ENCODE measurements at regions not wholly inside any gene's neighbourhood (a gene's known extent, or its start where the extent isn't known, plus 50 kb on each side); places are given as distances from the start of the nearest gene placed in this dataset.
"Not testable (repeated sequence)": the region's sequence is repeated elsewhere in the genome, so short reads cannot be mapped to it uniquely, and the experiment has no call there.

GRCh38 chr4:12109056-12109455 is 680.4 kb upstream of the HS3ST1 start:
- not testable (repeated sequence) for DNase-seq (ENCODE audit: low read depth)

GRCh38 chr4:12105519-12105918 is 676.8 kb upstream of the HS3ST1 start:
- no peak for DNase-seq (ENCODE audit: low read depth)

GRCh38 chr4:12089920-12090319 is 661.2 kb upstream of the HS3ST1 start:
- DNase-seq (ENCODE audit: low read depth), result not testable (repeated sequence)

DNA sequence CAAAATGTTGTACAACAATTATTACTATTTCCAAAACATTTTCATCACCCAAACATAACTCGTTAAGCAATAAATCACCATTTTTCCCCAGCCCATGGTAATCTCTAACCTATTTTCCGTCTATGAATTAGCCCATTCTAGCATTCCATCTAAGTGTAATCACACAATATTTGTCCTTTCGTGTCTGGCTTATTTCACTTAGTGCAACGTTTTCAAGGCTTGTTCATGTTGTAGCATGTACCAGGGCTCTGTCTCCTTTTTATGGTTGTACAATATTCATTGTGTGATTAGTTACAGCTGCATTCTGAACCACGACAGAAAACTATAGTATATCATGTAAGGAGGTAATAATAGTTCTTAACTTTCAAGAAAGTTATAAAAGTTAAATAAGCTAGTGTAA is 656.0 kb upstream of the HS3ST1 start:
- DNase-seq (ENCODE audit: low read depth), result no peak

DNA sequence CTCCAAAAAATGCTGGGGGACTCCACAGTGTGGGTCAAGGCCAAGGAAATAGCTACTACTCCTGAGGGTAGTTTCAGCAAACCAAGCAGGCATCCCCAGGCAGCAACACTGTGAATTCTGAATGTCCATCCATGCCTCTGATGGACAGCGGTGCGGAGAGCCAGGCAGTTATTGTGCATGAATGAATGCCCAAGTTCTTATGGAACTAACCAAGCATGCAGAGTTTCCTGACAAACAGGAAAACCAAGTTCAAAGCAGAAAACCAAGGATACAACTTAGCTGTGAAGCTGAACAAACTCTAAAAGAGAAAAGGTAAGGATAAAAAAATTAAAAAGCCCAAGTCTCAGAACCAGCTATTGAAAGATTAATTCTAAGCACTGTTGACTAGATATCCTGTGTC is 642.6 kb upstream of the HS3ST1 start:
- no peak for DNase-seq (ENCODE audit: low read depth)

DNA sequence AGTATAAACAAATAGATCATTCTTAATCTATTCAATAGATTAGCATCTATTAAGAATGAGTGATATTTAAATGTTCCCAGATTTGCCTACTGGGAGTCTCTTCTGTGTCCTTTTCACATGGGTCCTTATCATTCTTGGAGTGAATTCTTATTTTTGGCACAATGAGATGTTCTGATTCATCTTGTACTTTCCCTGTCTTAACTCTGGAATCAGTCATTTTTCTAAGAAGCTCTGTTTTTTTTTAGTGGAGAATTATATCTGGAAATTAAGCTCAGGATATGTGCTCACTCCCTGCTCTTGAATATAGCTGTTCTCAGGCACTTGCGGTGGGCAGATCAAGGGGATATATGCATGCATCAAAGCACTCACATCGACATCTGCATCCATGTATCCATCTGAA is 625.3 kb upstream of the HS3ST1 start:
- no peak for DNase-seq (ENCODE audit: low read depth)

GRCh38 chr4:12053556-12053955 is 624.9 kb upstream of the HS3ST1 start:
- no peak for DNase-seq (ENCODE audit: low read depth)

- no peak for DNase-seq (ENCODE audit: low read depth)
These were observed 621.7 kb upstream of the HS3ST1 start for GRCh38 chr4:12050357-12050756.

DNA sequence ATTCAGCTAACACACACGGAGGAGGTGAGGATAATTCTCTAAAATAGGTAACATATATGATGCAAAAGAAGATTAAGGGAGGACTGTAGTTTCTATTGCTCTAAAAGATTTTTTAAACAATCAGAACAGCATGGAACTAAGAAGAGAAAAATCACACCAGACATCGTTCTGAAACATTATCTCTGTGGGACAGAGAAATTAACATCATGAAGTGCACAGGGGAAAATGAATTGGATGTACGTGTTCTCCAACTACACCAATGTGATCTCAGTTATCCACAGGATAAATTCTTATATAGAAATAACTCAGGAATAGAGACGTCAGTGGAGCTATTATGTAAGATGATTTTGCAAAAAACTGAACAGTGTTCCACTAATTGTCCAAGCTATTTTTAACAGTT is 614.1 kb upstream of the HS3ST1 start:
- no peak for DNase-seq (ENCODE audit: low read depth)

DNA sequence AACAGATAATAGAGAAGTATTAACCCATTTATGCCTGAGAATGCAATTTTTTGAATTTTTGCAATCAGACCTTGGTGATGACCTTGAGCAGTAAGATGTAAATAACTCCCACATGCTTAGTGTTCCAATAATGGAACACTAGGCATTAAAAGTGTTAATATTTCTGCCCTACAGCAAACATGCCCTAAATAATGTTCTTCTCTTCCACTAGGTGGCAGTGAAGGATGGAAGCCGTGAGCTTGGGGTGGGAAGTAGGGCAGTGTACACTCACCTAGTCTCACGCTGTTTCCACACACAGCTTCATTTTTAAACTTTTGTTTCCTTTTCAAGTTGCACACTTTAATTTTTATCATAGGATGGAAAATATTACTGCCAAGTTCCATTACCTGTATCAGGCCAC is 613.1 kb upstream of the HS3ST1 start:
- no peak for DNase-seq (ENCODE audit: low read depth)

DNA sequence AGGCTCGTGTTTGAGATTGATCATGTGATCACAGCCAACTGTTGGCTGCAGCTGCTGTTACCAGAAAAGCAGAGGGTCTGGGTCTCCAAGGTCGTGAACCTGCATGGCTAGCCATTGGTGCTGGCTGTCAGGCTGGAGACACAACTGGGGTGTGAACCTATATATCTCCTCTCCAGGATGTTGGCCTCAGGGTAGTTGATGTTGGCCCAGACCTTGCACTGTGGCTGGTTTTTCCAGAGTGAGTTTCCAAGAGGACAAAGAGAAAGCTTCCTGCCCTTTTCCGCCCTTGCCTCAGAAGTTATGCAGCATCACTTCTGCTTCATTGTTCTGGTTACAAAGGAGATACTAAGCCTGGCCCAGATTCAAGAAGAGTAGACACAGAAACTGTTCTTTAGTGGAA is 607.8 kb upstream of the HS3ST1 start:
- no peak for DNase-seq (ENCODE audit: low read depth)

DNA sequence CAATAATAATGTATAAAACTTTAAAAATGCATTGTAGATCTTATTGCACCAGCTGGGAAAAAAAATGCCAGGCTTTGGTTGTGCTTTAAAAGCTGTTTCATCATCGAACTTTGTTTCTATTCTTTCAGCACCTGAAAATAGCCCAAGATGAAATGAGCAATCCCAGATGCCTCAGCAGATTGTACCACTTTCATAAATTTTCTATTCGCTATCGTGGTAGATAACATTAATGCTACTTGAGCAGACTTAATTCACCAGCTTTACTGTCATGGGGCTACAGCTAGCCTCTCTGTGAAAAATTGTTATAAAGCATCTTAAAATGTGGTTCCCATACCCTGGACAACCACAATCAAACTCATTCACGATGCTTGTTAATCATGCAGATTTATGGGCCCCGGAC is 599.6 kb upstream of the HS3ST1 start:
- no peak for DNase-seq (ENCODE audit: low read depth)

DNA sequence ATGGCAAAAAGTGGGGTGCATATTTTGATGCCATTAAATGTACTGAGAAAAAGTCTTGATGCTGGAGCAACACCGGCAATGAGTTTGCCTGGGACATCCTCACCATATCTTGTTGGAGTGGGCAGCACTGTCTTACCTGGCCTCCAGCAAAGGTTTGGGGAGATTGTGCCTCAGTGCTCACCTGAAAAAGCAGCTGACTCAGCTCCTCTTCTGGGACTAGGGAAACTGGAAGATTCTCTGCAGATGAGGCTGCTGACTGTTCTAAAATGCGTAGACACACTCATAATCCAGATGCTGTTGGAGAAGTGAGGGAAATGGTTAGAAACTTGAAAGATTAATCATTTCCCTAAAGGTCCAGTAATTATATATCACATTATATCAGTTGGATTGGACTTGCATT is 593.7 kb upstream of the HS3ST1 start:
- DNase-seq (ENCODE audit: low read depth), result no peak

DNA sequence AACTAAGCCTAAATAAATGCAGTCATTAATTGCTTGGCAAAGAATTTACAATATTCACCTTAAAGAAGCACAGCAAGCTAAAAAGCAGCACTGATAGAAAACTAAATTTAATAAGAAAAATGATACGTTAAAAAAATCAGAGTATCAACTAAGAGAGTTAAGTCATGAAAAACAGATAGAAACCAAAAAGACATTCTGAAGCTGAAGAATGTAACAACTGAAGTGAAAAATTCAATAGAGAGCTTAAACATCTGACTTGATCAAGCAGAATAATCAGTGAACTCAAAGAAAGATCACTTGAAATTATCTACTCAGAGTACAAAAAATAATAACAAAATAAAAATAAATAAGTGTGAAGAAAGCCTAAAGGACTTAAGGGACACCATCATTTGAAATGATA is 588.0 kb upstream of the HS3ST1 start:
- no peak for DNase-seq (ENCODE audit: low read depth)

DNA sequence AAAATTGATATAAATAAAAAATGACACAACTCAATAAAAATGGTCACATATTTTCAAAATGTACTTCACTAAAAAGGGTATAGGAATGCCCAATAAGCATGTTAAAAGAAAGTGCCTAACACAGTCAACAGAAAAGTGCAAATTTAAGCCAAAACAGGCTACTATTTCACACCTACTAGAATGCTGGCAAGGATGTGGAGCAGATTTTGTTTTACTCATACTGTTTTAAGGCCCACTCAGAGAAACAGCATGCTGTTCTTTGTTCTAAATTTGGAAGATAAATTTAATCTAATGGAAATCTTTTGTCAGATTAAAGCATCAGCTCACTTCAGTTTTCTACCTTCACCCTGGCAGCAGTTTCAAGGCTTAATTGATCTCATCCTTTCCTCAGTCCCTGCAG is 576.8 kb upstream of the HS3ST1 start:
- DNase-seq (ENCODE audit: low read depth), result no peak

DNA sequence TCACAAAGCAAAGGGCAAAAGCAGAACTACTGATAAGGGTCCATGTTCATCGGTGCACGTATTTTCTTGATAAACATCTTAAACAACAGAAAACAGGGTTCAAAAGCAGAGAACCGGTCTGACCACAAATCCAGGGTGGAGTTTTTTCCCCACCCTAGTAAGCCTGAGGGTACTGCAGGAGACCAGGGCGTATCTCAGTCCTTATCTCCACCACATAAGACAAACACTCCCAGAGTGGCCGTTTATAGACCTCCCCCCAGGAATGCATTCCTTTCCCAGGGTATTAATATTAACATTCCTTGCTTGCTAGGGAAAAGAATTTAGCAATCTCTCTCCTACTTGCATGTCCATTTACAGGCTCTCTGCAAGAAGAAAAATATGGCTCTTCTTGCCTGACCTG is 567.9 kb upstream of the HS3ST1 start:
- DNase-seq (ENCODE audit: low read depth), result not testable (repeated sequence)

DNA sequence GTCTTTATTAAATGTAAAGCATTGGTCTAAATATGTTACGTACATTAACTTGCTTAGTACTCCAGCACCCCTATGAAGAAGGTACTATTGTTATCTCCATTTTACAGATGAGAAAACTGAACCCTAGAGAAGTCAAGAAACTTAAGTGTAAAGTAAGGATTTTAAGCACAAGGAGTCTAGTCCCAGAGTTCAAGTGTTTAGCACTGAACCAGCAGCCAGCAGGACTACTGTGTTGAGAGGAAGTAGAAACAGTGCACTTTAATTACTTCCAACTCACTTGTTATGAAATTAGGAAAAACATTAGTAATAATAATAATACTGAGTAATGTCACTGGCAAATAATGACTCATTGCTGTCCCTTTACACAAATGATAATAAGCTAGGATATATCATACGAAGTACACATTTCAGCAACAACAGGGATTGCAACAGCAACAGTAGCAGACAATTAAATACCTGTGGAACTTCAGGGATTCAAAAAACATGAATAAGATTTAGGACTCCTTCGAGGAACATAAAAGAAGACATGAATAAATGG is 548.1 kb upstream of the HS3ST1 start:
- DNase-seq (ENCODE audit: low read depth), result no peak

DNA sequence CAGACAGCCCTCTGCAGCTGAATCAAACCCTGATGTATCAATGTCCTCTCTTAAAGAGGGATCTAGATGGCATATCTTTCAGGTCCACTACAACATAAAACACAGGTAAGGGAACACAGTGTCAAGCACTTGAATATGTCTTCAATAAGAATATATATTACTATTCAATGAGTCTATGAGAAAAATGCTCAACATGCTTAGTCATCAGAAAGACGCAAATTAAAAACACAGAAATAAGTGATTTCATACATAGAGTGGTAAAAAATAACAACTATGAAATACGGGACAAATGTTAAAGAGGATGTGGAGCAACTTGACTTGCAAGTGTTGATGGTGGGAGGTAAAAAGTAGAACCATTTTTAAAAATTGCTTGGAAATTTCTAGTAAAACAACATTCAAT is 544.6 kb upstream of the HS3ST1 start:
- DNase-seq (ENCODE audit: low read depth), result no peak

DNA sequence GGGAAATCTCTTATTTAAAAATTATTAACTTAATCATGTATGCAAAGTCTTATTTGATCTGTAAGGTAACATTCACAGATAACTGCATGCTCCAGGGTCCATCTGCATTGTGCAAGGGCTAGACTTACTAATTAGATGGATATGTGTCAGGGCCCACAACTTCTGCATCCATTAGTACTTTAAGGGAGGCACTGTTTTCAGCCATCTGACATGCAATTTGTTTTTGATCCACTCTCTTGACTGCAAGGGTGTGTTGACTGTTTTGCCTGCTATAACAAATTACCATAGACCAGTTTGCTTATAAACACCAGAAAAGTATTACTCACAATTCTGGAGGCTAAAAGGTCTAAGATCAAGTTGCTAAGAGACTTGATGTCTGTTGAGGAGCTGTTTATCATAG is 542.1 kb upstream of the HS3ST1 start:
- DNase-seq (ENCODE audit: low read depth), result no peak

DNA sequence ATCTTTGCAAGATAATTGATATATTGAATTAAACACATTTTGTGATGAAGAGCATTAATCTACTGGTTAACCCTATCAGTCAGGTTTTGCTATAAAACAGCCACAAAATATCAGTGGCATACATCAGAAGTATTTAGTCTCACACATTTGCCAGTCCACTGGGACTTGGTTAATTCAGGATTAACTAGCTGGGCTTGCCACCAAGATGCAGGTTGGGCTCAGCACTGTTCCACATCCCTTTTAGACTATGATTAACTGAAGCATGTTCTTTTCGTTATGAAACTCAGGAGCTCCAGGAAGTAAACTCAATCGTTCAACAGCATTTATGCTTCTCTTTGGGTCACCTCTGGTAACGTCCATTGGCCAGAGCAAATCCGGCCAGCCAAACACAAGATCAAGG is 538.1 kb upstream of the HS3ST1 start:
- no peak for DNase-seq (ENCODE audit: low read depth)

- no peak for DNase-seq (ENCODE audit: low read depth)
These were observed 525.4 kb upstream of the HS3ST1 start for GRCh38 chr4:11954093-11954492.

DNA sequence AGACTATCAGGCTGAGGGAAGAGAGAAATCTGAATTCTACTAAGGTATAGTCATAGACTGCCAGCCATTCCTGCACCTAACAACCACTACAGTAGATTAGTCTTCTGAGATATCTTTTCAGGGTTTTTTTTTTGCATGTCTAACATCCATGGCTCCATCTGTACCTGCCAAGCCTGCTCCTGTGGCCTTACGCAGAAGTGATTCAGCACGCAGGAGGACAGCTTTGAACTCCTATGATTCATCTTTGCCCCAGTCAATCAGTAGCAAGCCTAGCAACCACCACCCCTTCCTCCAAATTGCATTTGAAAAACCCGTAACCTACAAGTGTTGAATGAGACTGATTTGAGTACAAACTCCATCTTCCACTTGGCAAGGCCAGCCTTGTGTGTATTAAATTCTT is 520.7 kb upstream of the HS3ST1 start:
- no peak for DNase-seq (ENCODE audit: low read depth)

GRCh38 chr4:11947629-11948028 is 518.9 kb upstream of the HS3ST1 start:
- not testable (repeated sequence) for DNase-seq (ENCODE audit: low read depth)

- no peak for DNase-seq (ENCODE audit: low read depth)
These were observed 509.2 kb upstream of the HS3ST1 start for GRCh38 chr4:11937941-11938340.
